ENCODE measurements at regions not wholly inside any gene's neighbourhood (a gene's known extent, or its start where the extent isn't known, plus 50 kb on each side); places are given as distances from the start of the nearest gene placed in this dataset.

DNA sequence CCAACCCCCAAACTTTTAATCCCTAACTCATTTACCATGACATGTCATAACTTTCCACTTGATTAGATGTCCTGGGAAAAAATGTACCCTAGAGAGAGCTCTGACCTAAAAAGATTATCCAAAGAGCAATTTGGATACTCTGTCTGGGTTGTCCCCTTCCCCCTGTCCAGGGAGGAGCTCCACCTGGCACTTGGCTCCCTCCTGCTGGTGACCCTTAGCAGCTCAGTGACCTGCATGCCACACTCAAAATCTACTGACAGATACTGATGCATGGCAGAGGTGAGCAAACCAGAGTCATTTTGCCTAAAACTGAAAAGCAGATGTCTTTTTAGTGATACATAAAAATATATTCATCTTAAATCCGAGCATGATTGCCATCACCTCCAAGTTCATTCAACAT is 442.3 kb upstream of the CHRM3 start:
- H3K27me3 ChIP-seq = no peaks in the 10 kb centered on the region
- H3K9me3 ChIP-seq = peaks cover 0 to 20% (median 7%) of the 10 kb centered on the region in 11 donors
- H3K36me3 ChIP-seq = no peaks in the 10 kb centered on the region
- H3K4me3 ChIP-seq = no peak overlapping the region
- DNase-seq = no peak
- no peak overlapping the region for H3K27ac ChIP-seq
- ATAC-seq = no peak
- TF ChIP-seq, protein P1, sequence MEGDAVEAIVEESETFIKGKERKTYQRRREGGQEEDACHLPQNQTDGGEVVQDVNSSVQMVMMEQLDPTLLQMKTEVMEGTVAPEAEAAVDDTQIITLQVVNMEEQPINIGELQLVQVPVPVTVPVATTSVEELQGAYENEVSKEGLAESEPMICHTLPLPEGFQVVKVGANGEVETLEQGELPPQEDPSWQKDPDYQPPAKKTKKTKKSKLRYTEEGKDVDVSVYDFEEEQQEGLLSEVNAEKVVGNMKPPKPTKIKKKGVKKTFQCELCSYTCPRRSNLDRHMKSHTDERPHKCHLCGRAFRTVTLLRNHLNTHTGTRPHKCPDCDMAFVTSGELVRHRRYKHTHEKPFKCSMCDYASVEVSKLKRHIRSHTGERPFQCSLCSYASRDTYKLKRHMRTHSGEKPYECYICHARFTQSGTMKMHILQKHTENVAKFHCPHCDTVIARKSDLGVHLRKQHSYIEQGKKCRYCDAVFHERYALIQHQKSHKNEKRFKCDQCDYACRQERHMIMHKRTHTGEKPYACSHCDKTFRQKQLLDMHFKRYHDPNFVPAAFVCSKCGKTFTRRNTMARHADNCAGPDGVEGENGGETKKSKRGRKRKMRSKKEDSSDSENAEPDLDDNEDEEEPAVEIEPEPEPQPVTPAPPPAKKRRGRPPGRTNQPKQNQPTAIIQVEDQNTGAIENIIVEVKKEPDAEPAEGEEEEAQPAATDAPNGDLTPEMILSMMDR (IDR thresholded peaks at IDR 0.05) = no peak
- intact Hi-C loops (cut with DNase I) = no loop called here
- 77 to 86% methylated on average over 1 of the region's 1 CpG for WGBS, 2 donors
- H3K4me1 ChIP-seq = no peaks in the 10 kb centered on the region

GRCh38 chr1:238927899-238928298 is 458.5 kb upstream of the CHRM3 start:
- Histone ChIP-seq H3K4me1 (no peaks in the 10 kb centered on the region), H3K27me3 (no peaks in the 10 kb centered on the region), H3K27ac (no peak overlapping the region), H3K9me3 (peaks cover 0 to 15% (median 0%) of the 10 kb centered on the region in 11 donors), H3K4me3 (no peak overlapping the region), H3K36me3 (no peaks in the 10 kb centered on the region)
- ATAC-seq = no peak
- 93 to 95% methylated on average over 1 of the region's 1 CpG for WGBS, 2 donors
- no peak for DNase-seq
- TF ChIP-seq, protein P1 (IDR thresholded peaks at IDR 0.05) = no peak
- intact Hi-C loops (cut with DNase I) = no loop called here

- no peak for ATAC-seq
- TF ChIP-seq, protein P1 (IDR thresholded peaks at IDR 0.05) = no peak
- 71 to 74% methylated on average over 4 of the region's 4 CpGs for WGBS, 2 donors
- no peak overlapping the region for H3K4me3 ChIP-seq
- peaks cover 0 to 6% (median 0%) of the 10 kb centered on the region in 11 donors for H3K9me3 ChIP-seq
- no peaks in the 10 kb centered on the region for H3K36me3 ChIP-seq
- H3K27me3 ChIP-seq = no peaks in the 10 kb centered on the region
- intact Hi-C loops (cut with DNase I) = no loop called here
- no peak overlapping the region for H3K27ac ChIP-seq
- no peaks in the 10 kb centered on the region for H3K4me1 ChIP-seq
- DNase-seq = no peak
These were observed 469.5 kb upstream of the CHRM3 start for GRCh38 chr1:238916828-238917227.

DNA sequence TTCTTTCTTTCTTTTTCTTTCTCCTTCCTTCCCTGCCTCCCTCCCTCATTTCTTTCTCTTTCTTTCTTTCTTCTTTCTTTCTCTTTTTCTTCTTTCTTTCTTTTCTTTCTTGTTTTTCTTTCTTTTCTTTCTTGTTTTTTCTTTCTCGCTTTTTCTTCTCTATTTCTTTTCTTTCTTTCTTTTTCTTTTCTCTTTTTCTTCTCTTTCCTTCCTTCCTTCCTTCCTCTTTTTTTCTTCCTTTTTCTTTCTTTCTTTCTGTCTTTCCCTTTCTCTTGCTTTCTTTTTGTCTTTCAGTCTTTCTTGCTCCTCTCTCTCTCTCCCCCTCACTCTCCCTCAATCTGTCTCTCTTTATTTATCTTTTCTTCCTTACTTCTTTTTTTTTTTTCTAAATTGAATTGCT is 472.0 kb upstream of the CHRM3 start:
- no peak for ATAC-seq
- no peaks in the 10 kb centered on the region for H3K9me3 ChIP-seq
- DNase-seq = no peak
- H3K27ac ChIP-seq = no peak overlapping the region
- TF ChIP-seq, protein P1 (IDR thresholded peaks at IDR 0.05) = no peak
- H3K4me1 ChIP-seq = no peaks in the 10 kb centered on the region
- H3K4me3 ChIP-seq = no peak overlapping the region
- 73 to 78% methylated on average over 1 of the region's 1 CpG for WGBS, 2 donors
- intact Hi-C loops (cut with DNase I) = no loop called here
- no peaks in the 10 kb centered on the region for H3K27me3 ChIP-seq
- H3K36me3 ChIP-seq = no peaks in the 10 kb centered on the region

DNA sequence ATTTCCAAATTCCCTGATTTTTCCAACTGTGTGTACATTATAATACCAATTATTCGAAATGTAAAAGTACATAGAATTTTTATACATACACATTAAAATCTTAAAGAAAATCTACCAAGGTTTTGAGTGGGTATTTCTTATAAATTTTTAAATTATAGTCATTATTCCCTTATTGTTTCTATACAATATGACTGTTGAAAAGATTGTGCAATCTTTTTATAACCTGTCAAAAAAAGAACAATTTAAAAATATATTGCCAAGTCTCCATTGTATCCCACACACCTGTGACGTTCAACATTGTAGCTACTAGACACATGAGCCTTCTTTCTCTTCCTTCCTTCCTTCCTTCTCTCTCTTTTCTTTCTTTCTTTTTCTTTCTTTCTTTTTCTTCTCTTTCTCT is 473.2 kb upstream of the CHRM3 start:
- H3K4me3 ChIP-seq = no peak overlapping the region
- no peaks in the 10 kb centered on the region for H3K4me1 ChIP-seq
- TF ChIP-seq, protein P1 (IDR thresholded peaks at IDR 0.05) = no peak
- WGBS, 2 donors = 78 to 79% methylated on average over 2 of the region's 2 CpGs
- H3K27ac ChIP-seq = no peak overlapping the region
- H3K36me3 ChIP-seq = no peaks in the 10 kb centered on the region
- H3K27me3 ChIP-seq = no peaks in the 10 kb centered on the region
- ATAC-seq (no peak), DNase-seq (no peak)
- intact Hi-C loops (cut with DNase I) = no loop called here
- no peaks in the 10 kb centered on the region for H3K9me3 ChIP-seq

All from heart right ventricle (tissue), 16 donors.